Sigmoid colon (tissue), 6 donors: ENCODE measurements at regions not wholly inside any gene's neighbourhood (a gene's known extent, or its start where the extent isn't known, plus 50 kb on each side); places are given as distances from the start of the nearest gene placed in this dataset.

Source experiments
- DNase-seq: peaks from one replicate; pipeline ENCODE4 v3.0.0-alpha.2; 2019
- H3K27ac ChIP-seq, 4 donors: fragments of 200-600 bp; sonication (generic); one replicate each; pipeline ENCODE4 v1.5.1; 2016 to 2019; ENCODE audit warnings: mild to moderate bottlenecking in 1 of 4
- H3K27me3 ChIP-seq, 3 donors: fragments of 200-600 bp; sonication (generic); one replicate each; pipeline ENCODE4 v1.5.1; 2019; ENCODE audit warnings: mild to moderate bottlenecking in 1 of 3
- H3K36me3 ChIP-seq, 4 donors: fragments of 200-600 bp; sonication (generic); one replicate each; pipeline ENCODE4 v1.5.1; 2016 to 2019
- H3K4me1 ChIP-seq, 4 donors: fragments of 200-600 bp; sonication (generic); one replicate each; pipeline ENCODE4 v1.5.1; 2017 to 2019
- H3K4me3 ChIP-seq, 4 donors: fragments of 200-600 bp; sonication (generic); one replicate each; pipeline ENCODE4 v1.5.1; 2017 to 2019; ENCODE audit warnings: mild to moderate bottlenecking in 2 of 4, moderate library complexity in 1 of 4
- H3K9me3 ChIP-seq, 4 donors: fragments of 200-600 bp in 3 of 4; sonication (generic) in 3 of 4; one replicate each; pipeline versions ENCODE4 v1.5.1 to v1.6.1; 2013 to 2019
- CTCF ChIP-seq, 4 experiments: fragments of 450-650 bp in 3 of 4; fragments of 200-600 bp in 1 of 4; IDR thresholded peaks; one replicate each; pipeline ENCODE4 v1.5.1; 2016 to 2019; ENCODE audit warnings: antibody characterized with exemption in 4 of 4, mild to moderate bottlenecking in 3 of 4, moderate library complexity in 2 of 4
- EP300 ChIP-seq, 4 donors: sonication (generic); formaldehyde crosslinking; IDR thresholded peaks; one replicate each; pipeline ENCODE4 v1.6.1; 2017; ENCODE audit warnings: antibody characterized with exemption in 4 of 4
- POLR2A ChIP-seq, 2 donors: fragments of 450-650 bp; IDR thresholded peaks; one replicate each; pipeline ENCODE4 v1.6.1; 2016; ENCODE audit warnings: antibody characterized with exemption in 2 of 2, mild to moderate bottlenecking in 2 of 2, moderate library complexity in 2 of 2
- POLR2AphosphoS5 ChIP-seq, 4 donors: sonication (generic); formaldehyde crosslinking; IDR thresholded peaks; one replicate each; pipeline ENCODE4 v1.6.1; 2017; ENCODE audit warnings: antibody characterized with exemption in 4 of 4
- WGBS, 2 donors: extraction: QIAGEN DNeasy Blood & Tissue Kit; methylation state at CpG; one replicate each; pipeline ENCODE4 v1.1.7; 2013; 5-methylcytosine and 5-hydroxymethylcytosine counted together
- intact Hi-C: fragments of 100-400 bp; cut with DNase I; formaldehyde crosslinking; loops from one replicate; pipeline ENCODE4 v1.15.1; 2023
- donor health status: healthy with polysubstance abuse.
- donor health status: healthy.

- no peaks in the 10 kb centered on the region for H3K9me3 ChIP-seq
- intact Hi-C loops: no loop called here
- no peak overlapping the region for H3K27ac ChIP-seq
- H3K4me1 ChIP-seq: peaks cover 0 to 31% (median 28%) of the 10 kb centered on the region in 4 donors
- no peak overlapping the region for H3K4me3 ChIP-seq
- DNase-seq: no peak
- peaks cover 3 to 38% (median 26%) of the 10 kb centered on the region in 3 donors for H3K27me3 ChIP-seq
- TF ChIP-seq POLR2AphosphoS5 (IDR thresholded peaks at IDR 0.05): no peak
- no peaks in the 10 kb centered on the region for H3K36me3 ChIP-seq
- WGBS, 2 donors: 91 to 92% methylated on average over 10 of the region's 10 CpGs
Observed at GRCh38 chr11:123360267-123360936, 69.7 kb upstream of the GRAMD1B start.

GRCh38 chr11:123357990-123358827, 71.9 kb upstream of the GRAMD1B start:
- DNase-seq: no peak
- intact Hi-C loops: no loop called here
- peak overlapping the region in 3 of 4 donors; percentile 18 to 48 (median 40) for H3K4me3 ChIP-seq
- H3K27ac ChIP-seq: no peak overlapping the region
- no peaks in the 10 kb centered on the region for H3K9me3 ChIP-seq
- 1 to 5% methylated on average over 58 of the region's 58 CpGs for WGBS, 2 donors
- no peaks in the 10 kb centered on the region for H3K36me3 ChIP-seq
- H3K27me3 ChIP-seq: peaks cover 3 to 38% (median 26%) of the 10 kb centered on the region in 3 donors
- peaks cover 0 to 22% (median 19%) of the 10 kb centered on the region in 4 donors for H3K4me1 ChIP-seq
- TF ChIP-seq POLR2A (IDR thresholded peaks at IDR 0.05): no peak
- TF ChIP-seq EP300 (IDR thresholded peaks at IDR 0.05): no peak
- TF ChIP-seq CTCF (IDR thresholded peaks at IDR 0.05): no peak
- TF ChIP-seq POLR2AphosphoS5 (IDR thresholded peaks at IDR 0.05): no peak

- no peak for TF ChIP-seq POLR2AphosphoS5 (IDR thresholded peaks at IDR 0.05)
- TF ChIP-seq CTCF (IDR thresholded peaks at IDR 0.05): no peak
- TF ChIP-seq EP300 (IDR thresholded peaks at IDR 0.05): no peak
- no peak for TF ChIP-seq POLR2A (IDR thresholded peaks at IDR 0.05)
- WGBS, 2 donors: 51 to 57% methylated on average over 9 of the region's 9 CpGs
- Histone ChIP-seq H3K27me3 (peaks cover 3 to 38% (median 26%) of the 10 kb centered on the region in 3 donors), H3K4me1 (peaks cover 0 to 14% (median 12%) of the 10 kb centered on the region in 4 donors), H3K9me3 (no peaks in the 10 kb centered on the region), H3K27ac (no peak overlapping the region), H3K4me3 (no peak overlapping the region), H3K36me3 (no peaks in the 10 kb centered on the region)
- DNase-seq: no peak
- intact Hi-C loops: no loop called here
Observed at GRCh38 chr11:123357353-123357989, 72.6 kb upstream of the GRAMD1B start.

- Histone ChIP-seq H3K36me3 (no peaks in the 10 kb centered on the region), H3K4me1 (peaks cover 0 to 12% (median 9%) of the 10 kb centered on the region in 4 donors), H3K9me3 (no peaks in the 10 kb centered on the region), H3K27ac (no peak overlapping the region), H3K27me3 (peaks cover 3 to 38% (median 26%) of the 10 kb centered on the region in 3 donors), H3K4me3 (no peak overlapping the region)
- intact Hi-C loops: no loop called here
- WGBS, 2 donors: 84 to 87% methylated on average over 7 of the region's 7 CpGs
- DNase-seq: no peak
- TF ChIP-seq POLR2A (IDR thresholded peaks at IDR 0.05): no peak
- no peak for TF ChIP-seq POLR2AphosphoS5 (IDR thresholded peaks at IDR 0.05)
- no peak for TF ChIP-seq CTCF (IDR thresholded peaks at IDR 0.05)
- TF ChIP-seq EP300 (IDR thresholded peaks at IDR 0.05): no peak
Observed at GRCh38 chr11:123356539-123356938, 73.5 kb upstream of the GRAMD1B start.
